GM23338 (cell line): ENCODE measurements at regions not wholly inside any gene's neighbourhood (a gene's known extent, or its start where the extent isn't known, plus 50 kb on each side); places are given as distances from the start of the nearest gene placed in this dataset.

Source experiments
- ATAC-seq: fragments of 200-7000 bp; cut with Tn5 transposase; 3 replicates; pipeline ENCODE4 v1.9.1; 2020
- DNase-seq: peaks from one replicate; pipeline ENCODE4 v3.0.0-alpha.2; 2015; ENCODE audit warnings: low spot score
- H2AFZ ChIP-seq: fragments of 200-600 bp; sonication (generic); 2 replicates; pipeline ENCODE4 v1.8.0; 2016; ENCODE audit warnings: antibody characterized with exemption, mild to moderate bottlenecking, moderate library complexity
- H3F3A ChIP-seq: fragments of 200-600 bp; sonication (generic); replicated peaks from 2 replicates; pipeline ENCODE4 v1.8.0; 2017; ENCODE audit warnings: antibody characterized with exemption, mixed run types, low read depth
- H3K27ac ChIP-seq: fragments of 200-600 bp; sonication (generic); 2 replicates; pipeline ENCODE4 v1.6.1; 2016; ENCODE audit warnings: low read depth
- H3K27me3 ChIP-seq: fragments of 200-600 bp; sonication (generic); 2 replicates; pipeline ENCODE4 v1.8.0; 2016; ENCODE audit warnings: mild to moderate bottlenecking, mixed run types, moderate library complexity; ENCODE audit not compliant: insufficient read depth
- H3K36me3 ChIP-seq: fragments of 200-600 bp; sonication (generic); 2 replicates; pipeline ENCODE4 v1.8.0; 2016; ENCODE audit warnings: mild to moderate bottlenecking; ENCODE audit not compliant: insufficient read depth
- H3K4me1 ChIP-seq: fragments of 200-600 bp; sonication (generic); 2 replicates; pipeline ENCODE4 v1.8.0; 2016; ENCODE audit warnings: mild to moderate bottlenecking, moderate library complexity; ENCODE audit not compliant: insufficient read depth
- H3K4me2 ChIP-seq: fragments of 200-600 bp; sonication (generic); 2 replicates; pipeline ENCODE4 v1.7.1; 2017; ENCODE audit warnings: mixed run types
- H3K4me3 ChIP-seq: fragments of 200-600 bp; sonication (generic); 2 replicates; pipeline ENCODE4 v1.6.1; 2016; ENCODE audit warnings: mixed run types
- H3K79me2 ChIP-seq: fragments of 200-600 bp; sonication (generic); replicated peaks from 2 replicates; pipeline ENCODE4 v1.8.0; 2017; ENCODE audit warnings: mild to moderate bottlenecking; ENCODE audit not compliant: insufficient read depth
- H3K9me2 ChIP-seq: fragments of 200-600 bp; sonication (generic); 2 replicates; pipeline ENCODE4 v1.8.0; 2017; ENCODE audit not compliant: insufficient read depth
- H4K20me1 ChIP-seq: fragments of 200-600 bp; sonication (generic); replicated peaks from 2 replicates; pipeline ENCODE4 v1.8.0; 2017; ENCODE audit warnings: mild to moderate bottlenecking; ENCODE audit not compliant: insufficient read depth
- H3K27ac Mint-ChIP-seq: 2 replicates; pipeline ENCODE4 v1.8.0; 2020; ENCODE audit warnings: inconsistent platforms, mild to moderate bottlenecking, moderate library complexity, mixed read lengths
- H3K27me3 Mint-ChIP-seq: 3 replicates; pipeline ENCODE4 v1.8.0; 2022; ENCODE audit warnings: low read depth, mild to moderate bottlenecking, moderate library complexity, mixed read lengths, inconsistent platforms; ENCODE audit not compliant: insufficient read depth, poor library complexity
- H3K36me3 Mint-ChIP-seq: 3 replicates; pipeline ENCODE4 v1.8.0; 2021; ENCODE audit warnings: low read depth, mild to moderate bottlenecking, inconsistent platforms, moderate library complexity, mixed read lengths
- H3K4me1 Mint-ChIP-seq: 3 replicates; pipeline ENCODE4 v1.8.0; 2020; ENCODE audit warnings: mild to moderate bottlenecking, inconsistent platforms, mixed read lengths
- H3K4me3 Mint-ChIP-seq: 3 replicates; pipeline ENCODE4 v1.8.0; 2021; ENCODE audit warnings: moderate library complexity, mild to moderate bottlenecking, inconsistent platforms, mixed read lengths
- H3K9me3 Mint-ChIP-seq: 3 replicates; pipeline ENCODE4 v1.8.0; 2020; ENCODE audit warnings: moderate library complexity, mild to moderate bottlenecking, inconsistent platforms, mixed read lengths
- CREB1 ChIP-seq: fragments of 250-450 bp; sonication (Bioruptor Pico); IDR thresholded peaks from 2 replicates; pipeline ENCODE4 v1.5.0; 2020; ENCODE audit warnings: low read depth, mild to moderate bottlenecking, moderate library complexity
- CTCF ChIP-seq, 2 experiments: fragments of 200-600 bp in 1 of 2; sonication (generic) in 1 of 2; conservative IDR thresholded peaks; 2 replicates each; pipeline versions ENCODE4 v1.5.1 to v1.6.1; 2016 to 2017; ENCODE audit warnings: antibody characterized with exemption in 2 of 2, low read depth in 2 of 2, mild to moderate bottlenecking in 2 of 2, moderate library complexity in 1 of 2
- ETS1 ChIP-seq: IDR thresholded peaks from 2 replicates; pipeline ENCODE4 v1.6.1; 2016; ENCODE audit warnings: antibody characterized with exemption
- EZH2 ChIP-seq: fragments of 200-600 bp; sonication (generic); IDR thresholded peaks from one replicate; pipeline ENCODE4 v1.8.0; 2017; ENCODE audit warnings: antibody characterized with exemption, mild to moderate bottlenecking, low read depth; ENCODE audit not compliant: unreplicated experiment
- EZH2phosphoT487 ChIP-seq: fragments of 200-600 bp; sonication (generic); IDR thresholded peaks from one replicate; pipeline ENCODE4 v1.8.1; 2018; ENCODE audit warnings: antibody characterized with exemption; ENCODE audit not compliant: unreplicated experiment
- JUNB ChIP-seq: IDR thresholded peaks from one replicate; pipeline ENCODE4 v1.6.1; 2016; ENCODE audit warnings: antibody characterized with exemption; ENCODE audit not compliant: unreplicated experiment
- NANOG ChIP-seq: IDR thresholded peaks from 2 replicates; pipeline ENCODE4 v1.6.1; 2016; ENCODE audit warnings: antibody characterized with exemption, borderline replicate concordance
- POLR2AphosphoS5 ChIP-seq: IDR thresholded peaks from 2 replicates; pipeline ENCODE4 v1.6.1; 2016; ENCODE audit warnings: antibody characterized with exemption, low read depth
- REST ChIP-seq: IDR thresholded peaks from one replicate; pipeline ENCODE4 v1.6.1; 2018; ENCODE audit warnings: antibody characterized with exemption; ENCODE audit not compliant: unreplicated experiment
- STAT1 ChIP-seq: IDR thresholded peaks from one replicate; pipeline ENCODE4 v1.6.1; 2016; ENCODE audit warnings: antibody characterized with exemption; ENCODE audit not compliant: unreplicated experiment
- ZNF114 ChIP-seq: fragments of 250-450 bp; sonication (Bioruptor Pico); IDR thresholded peaks from 2 replicates; pipeline ENCODE4 v1.5.0; 2020; ENCODE audit warnings: mild to moderate bottlenecking, moderate library complexity
- ZNF462 ChIP-seq: fragments of 250-450 bp; sonication (Bioruptor Pico); IDR thresholded peaks from 2 replicates; pipeline ENCODE4 v1.5.0; 2020; ENCODE audit warnings: mild to moderate bottlenecking, moderate library complexity

GRCh38 chr2:6721395-6721794 is 144.3 kb downstream of the CMPK2 start (continued):
- TF ChIP-seq EZH2phosphoT487 (no peak), ZNF114 (CRISPR knock-in tag) (no peak), ETS1 (no peak), STAT1 (no peak), CREB1 (CRISPR knock-in tag) (no peak), EZH2 (no peak), POLR2AphosphoS5 (no peak), REST (no peak), NANOG (no peak)

GRCh38 chr2:6722574-6722973 is 143.1 kb downstream of the CMPK2 start:
- H3K27me3 Mint-ChIP-seq = no peaks in the 10 kb centered on the region
- H3K9me3 Mint-ChIP-seq = peaks cover 60% of the 10 kb centered on the region
- H3K36me3 Mint-ChIP-seq = no peaks in the 10 kb centered on the region
- no peak overlapping the region for H3K4me3 Mint-ChIP-seq
- no peaks in the 10 kb centered on the region for H3K27me3 ChIP-seq
- DNase-seq = no peak
- H3K36me3 ChIP-seq = no peaks in the 10 kb centered on the region
- H3F3A ChIP-seq = no peaks in the 10 kb centered on the region
- no peaks in the 10 kb centered on the region for H3K4me1 ChIP-seq
- no peak overlapping the region for H3K4me3 ChIP-seq
- H3K4me1 Mint-ChIP-seq = peaks cover 4% of the 10 kb centered on the region; the same call in 2 of the 3 replicates
- H3K9me2 ChIP-seq = peaks cover 5% of the 10 kb centered on the region
- no peak overlapping the region for H3K27ac Mint-ChIP-seq
- H3K79me2 ChIP-seq = no peaks in the 10 kb centered on the region
- H3K4me2 ChIP-seq = no peak overlapping the region
- H2AFZ ChIP-seq = no peak overlapping the region
- H3K27ac ChIP-seq = no peak overlapping the region
- no peaks in the 10 kb centered on the region for H4K20me1 ChIP-seq
- no peak for ATAC-seq
- no peak for TF ChIP-seq NANOG
- no peak for TF ChIP-seq JUNB
- no peak for TF ChIP-seq STAT1
- TF ChIP-seq EZH2 = no peak
- TF ChIP-seq CTCF (conservative IDR thresholded peaks at IDR 0.05; ENCODE audit: low read depth in 2 of 2) = no peak
- TF ChIP-seq ZNF114 (CRISPR knock-in tag) = no peak
- no peak for TF ChIP-seq ETS1
- TF ChIP-seq ZNF462 (CRISPR knock-in tag) = no peak
